ENCODE measurements at regions not wholly inside any gene's neighbourhood (a gene's known extent, or its start where the extent isn't known, plus 50 kb on each side); places are given as distances from the start of the nearest gene placed in this dataset.
"Not testable (repeated sequence)": the region's sequence is repeated elsewhere in the genome, so short reads cannot be mapped to it uniquely, and the experiment has no call there.

- H3K36me3 ChIP-seq, result no peaks in the 10 kb centered on the region
- no peaks in the 10 kb centered on the region for H3K27me3 ChIP-seq
- DNase-seq (ENCODE audit: low spot score), result no peak
- H3K4me1 ChIP-seq, result no peaks in the 10 kb centered on the region
- TF ChIP-seq CTCF (IDR thresholded peaks at IDR 0.05), result no peak
- no peak overlapping the region for H3K4me3 ChIP-seq
- no peaks in the 10 kb centered on the region for H3K9me3 ChIP-seq
- no peak overlapping the region for H3K27ac ChIP-seq
Observed at GRCh38 chr2:176865336-176865735, 347.3 kb upstream of the HNRNPA3 start.

GRCh38 chr2:176872406-176872805 lies 340.2 kb upstream of the HNRNPA3 start:
- no peak for DNase-seq (ENCODE audit: low spot score)
- Histone ChIP-seq H3K9me3 (peaks cover 0 to 17% of the 10 kb centered on the region in 2 donors), H3K4me3 (no peak overlapping the region), H3K27me3 (no peaks in the 10 kb centered on the region), H3K36me3 (no peaks in the 10 kb centered on the region), H3K27ac (no peak overlapping the region), H3K4me1 (no peaks in the 10 kb centered on the region)
- TF ChIP-seq CTCF (IDR thresholded peaks at IDR 0.05), result no peak

- Histone ChIP-seq H3K27me3 (no peaks in the 10 kb centered on the region), H3K36me3 (no peaks in the 10 kb centered on the region)
Observed at GRCh38 chr2:176873403-176873802, 339.2 kb upstream of the HNRNPA3 start.

GRCh38 chr2:176876493-176877103 lies 336.0 kb upstream of the HNRNPA3 start:
- Histone ChIP-seq H3K36me3 (no peaks in the 10 kb centered on the region), H3K27me3 (no peaks in the 10 kb centered on the region), H3K9me3 (peaks cover 0 to 17% of the 10 kb centered on the region in 2 donors), H3K27ac (no peak overlapping the region), H3K4me1 (no peaks in the 10 kb centered on the region), H3K4me3 (no peak overlapping the region)
- DNase-seq (ENCODE audit: low spot score), result no peak
- no peak for TF ChIP-seq CTCF (IDR thresholded peaks at IDR 0.05)

More at GRCh38 chr2:176873403-176873802, 339.2 kb upstream of the HNRNPA3 start:
- Histone ChIP-seq H3K9me3 (peaks cover 0 to 17% of the 10 kb centered on the region in 2 donors), H3K4me3 (no peak overlapping the region), H3K4me1 (no peaks in the 10 kb centered on the region), H3K27ac (no peak overlapping the region)
- no peak for DNase-seq (ENCODE audit: low spot score)
- no peak for TF ChIP-seq CTCF (IDR thresholded peaks at IDR 0.05)

- Histone ChIP-seq H3K36me3 (no peaks in the 10 kb centered on the region), H3K4me3 (no peak overlapping the region), H3K9me3 (no peaks in the 10 kb centered on the region), H3K4me1 (no peaks in the 10 kb centered on the region), H3K27me3 (no peaks in the 10 kb centered on the region), H3K27ac (no peak overlapping the region)
- no peak for DNase-seq (ENCODE audit: low spot score)
- no peak for TF ChIP-seq CTCF (IDR thresholded peaks at IDR 0.05)
Observed at GRCh38 chr2:176879426-176879995, 333.1 kb upstream of the HNRNPA3 start.

- not testable (repeated sequence) for H3K4me3 ChIP-seq; H3K27me3 ChIP-seq; H3K9me3 ChIP-seq; H3K4me1 ChIP-seq; H3K27ac ChIP-seq; DNase-seq (ENCODE audit: low spot score); H3K36me3 ChIP-seq
Observed at GRCh38 chr2:176882045-176882444, 330.5 kb upstream of the HNRNPA3 start.
